AG10803 (cell line): ENCODE measurements at regions not wholly inside any gene's neighbourhood (a gene's known extent, or its start where the extent isn't known, plus 50 kb on each side); places are given as distances from the start of the nearest gene placed in this dataset.

Experiments used
- DNase-seq: peaks from one replicate; pipeline ENCODE4 v3.0.0; 2010; ENCODE audit warnings: low read depth
- H3K4me3 ChIP-seq: 2 replicates; pipeline ENCODE4 v1.5.1; 2011; ENCODE audit warnings: mild to moderate bottlenecking, low read length, control low read depth
- TF ChIP-seq, protein P1 (sequence below): conservative IDR thresholded peaks from 2 replicates; pipeline ENCODE4 v1.5.1; 2011; ENCODE audit warnings: mild to moderate bottlenecking, low read length, control low read depth, inconsistent platforms

DNA sequence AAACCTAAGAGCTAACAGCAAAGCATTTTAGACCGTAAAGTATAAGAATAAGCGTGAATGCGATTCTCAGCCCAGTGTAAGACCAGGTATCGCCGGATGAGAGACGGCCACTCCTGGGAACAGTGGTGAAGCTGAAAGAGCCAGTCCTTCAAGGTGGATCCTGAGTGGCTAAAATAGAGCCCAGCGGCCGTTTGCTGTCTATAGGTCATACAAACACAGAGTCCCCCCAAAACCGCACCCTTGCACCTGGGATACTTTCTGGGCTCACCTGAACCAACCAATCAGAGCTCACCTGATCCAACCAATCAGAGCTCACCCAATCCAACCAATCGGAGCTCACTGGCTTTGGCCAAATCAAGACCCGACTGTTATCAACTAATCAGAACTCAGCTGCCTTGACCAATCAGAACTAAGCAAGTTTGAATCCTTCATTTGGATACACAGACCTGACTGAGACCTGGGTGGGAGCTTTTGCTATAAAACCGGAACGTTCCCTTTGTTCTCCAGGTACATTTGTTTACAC is 248.2 kb downstream of the DLL1 start:
- H3K4me3 ChIP-seq: no peak overlapping the region
- no peak for DNase-seq
- TF ChIP-seq, protein P1, sequence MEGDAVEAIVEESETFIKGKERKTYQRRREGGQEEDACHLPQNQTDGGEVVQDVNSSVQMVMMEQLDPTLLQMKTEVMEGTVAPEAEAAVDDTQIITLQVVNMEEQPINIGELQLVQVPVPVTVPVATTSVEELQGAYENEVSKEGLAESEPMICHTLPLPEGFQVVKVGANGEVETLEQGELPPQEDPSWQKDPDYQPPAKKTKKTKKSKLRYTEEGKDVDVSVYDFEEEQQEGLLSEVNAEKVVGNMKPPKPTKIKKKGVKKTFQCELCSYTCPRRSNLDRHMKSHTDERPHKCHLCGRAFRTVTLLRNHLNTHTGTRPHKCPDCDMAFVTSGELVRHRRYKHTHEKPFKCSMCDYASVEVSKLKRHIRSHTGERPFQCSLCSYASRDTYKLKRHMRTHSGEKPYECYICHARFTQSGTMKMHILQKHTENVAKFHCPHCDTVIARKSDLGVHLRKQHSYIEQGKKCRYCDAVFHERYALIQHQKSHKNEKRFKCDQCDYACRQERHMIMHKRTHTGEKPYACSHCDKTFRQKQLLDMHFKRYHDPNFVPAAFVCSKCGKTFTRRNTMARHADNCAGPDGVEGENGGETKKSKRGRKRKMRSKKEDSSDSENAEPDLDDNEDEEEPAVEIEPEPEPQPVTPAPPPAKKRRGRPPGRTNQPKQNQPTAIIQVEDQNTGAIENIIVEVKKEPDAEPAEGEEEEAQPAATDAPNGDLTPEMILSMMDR: no peak

DNA sequence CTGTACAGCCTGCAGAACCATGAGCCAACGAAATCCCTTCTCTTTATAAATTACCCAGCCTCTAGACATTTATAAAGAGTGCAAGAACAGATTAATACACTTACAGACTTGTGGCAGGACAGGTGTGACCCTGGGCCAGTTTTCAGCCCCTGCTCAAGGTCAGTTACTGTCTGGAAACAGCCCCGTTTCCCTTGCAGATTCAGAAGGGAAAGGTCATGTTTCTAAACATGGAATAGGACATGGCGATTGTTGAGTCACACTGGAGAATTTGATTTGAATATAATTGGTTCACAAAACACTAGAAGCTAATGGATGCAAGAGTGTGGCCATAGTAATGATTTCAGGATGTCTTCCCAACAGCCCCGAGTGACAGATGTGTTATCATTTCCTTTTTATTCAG is 248.8 kb downstream of the DLL1 start:
- no peak for DNase-seq
- H3K4me3 ChIP-seq: no peak overlapping the region
- TF ChIP-seq, protein P1: no peak

GRCh38 chr6:170041526-170041925 is 249.4 kb downstream of the DLL1 start:
- no peak overlapping the region for H3K4me3 ChIP-seq
- TF ChIP-seq, protein P1: no peak
- no peak for DNase-seq

DNA sequence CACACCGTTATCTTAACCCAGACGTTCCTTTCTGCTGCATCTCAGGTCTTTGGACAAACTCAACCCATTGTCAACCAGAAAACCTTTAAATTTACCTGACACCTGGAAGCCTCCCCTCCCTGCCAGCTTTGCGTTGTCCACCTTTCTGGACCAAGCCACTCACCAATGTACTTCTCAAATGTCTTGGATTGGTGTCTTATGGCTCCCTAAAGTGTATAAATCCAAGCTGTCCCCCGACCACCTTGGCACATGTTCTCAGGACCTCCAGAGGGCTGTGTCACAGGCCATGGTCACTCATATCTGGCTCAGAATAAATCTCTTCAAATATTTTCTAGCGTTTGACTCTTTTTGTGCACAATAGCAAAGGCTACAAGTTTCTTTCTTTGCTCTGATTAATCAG is 250.0 kb downstream of the DLL1 start:
- DNase-seq: no peak
- TF ChIP-seq, protein P1: no peak
- no peak overlapping the region for H3K4me3 ChIP-seq

- DNase-seq: no peak
- TF ChIP-seq, protein P1: no peak
- no peak overlapping the region for H3K4me3 ChIP-seq
Observed at GRCh38 chr6:170040115-170040500, 250.8 kb downstream of the DLL1 start.

- no peak overlapping the region for H3K4me3 ChIP-seq
- DNase-seq: no peak
- TF ChIP-seq, protein P1: no peak
Observed at GRCh38 chr6:170039156-170040114, 251.4 kb downstream of the DLL1 start.

- H3K4me3 ChIP-seq: no peak overlapping the region
- DNase-seq: no peak
- TF ChIP-seq, protein P1: no peak
Observed at GRCh38 chr6:170038708-170039107, 252.2 kb downstream of the DLL1 start.
